ENCODE measurements at regions not wholly inside any gene's neighbourhood (a gene's known extent, or its start where the extent isn't known, plus 50 kb on each side); places are given as distances from the start of the nearest gene placed in this dataset.

- TF ChIP-seq CTCF (IDR thresholded peaks at IDR 0.05; ENCODE audit: low read depth, low read length, missing control alignments), result no peak
- no peak for DNase-seq (ENCODE audit: extremely low read depth, low read depth)
- H3K4me3 ChIP-seq (replicated peaks; ENCODE audit: low read depth, low read length), result no peak overlapping the region
These were observed 192.8 kb downstream of the SATB1 start for GRCh38 chr3:18232317-18232716.

- H3K4me3 ChIP-seq (replicated peaks; ENCODE audit: low read depth, low read length), result no peak overlapping the region
- no peak for TF ChIP-seq CTCF (IDR thresholded peaks at IDR 0.05; ENCODE audit: low read depth, low read length, missing control alignments)
- DNase-seq (ENCODE audit: extremely low read depth, low read depth), result no peak
These were observed 197.1 kb downstream of the SATB1 start for GRCh38 chr3:18228060-18228459.

- H3K4me3 ChIP-seq (replicated peaks; ENCODE audit: low read depth, low read length), result no peak overlapping the region
- DNase-seq (ENCODE audit: extremely low read depth, low read depth), result no peak
- TF ChIP-seq CTCF (IDR thresholded peaks at IDR 0.05; ENCODE audit: low read depth, low read length, missing control alignments), result no peak
These were observed 199.4 kb downstream of the SATB1 start for GRCh38 chr3:18225709-18226108.

- H3K4me3 ChIP-seq (replicated peaks; ENCODE audit: low read depth, low read length), result no peak overlapping the region
- TF ChIP-seq CTCF (IDR thresholded peaks at IDR 0.05; ENCODE audit: low read depth, low read length, missing control alignments), result no peak
- DNase-seq (ENCODE audit: extremely low read depth, low read depth), result no peak
These were observed 200.7 kb downstream of the SATB1 start for GRCh38 chr3:18224426-18224825.

- H3K4me3 ChIP-seq (replicated peaks; ENCODE audit: low read depth, low read length), result no peak overlapping the region
- TF ChIP-seq CTCF (IDR thresholded peaks at IDR 0.05; ENCODE audit: low read depth, low read length, missing control alignments), result no peak
- DNase-seq (ENCODE audit: extremely low read depth, low read depth), result no peak
These were observed 201.2 kb downstream of the SATB1 start for GRCh38 chr3:18223974-18224373.

- no peak overlapping the region for H3K4me3 ChIP-seq (replicated peaks; ENCODE audit: low read depth, low read length)
- DNase-seq (ENCODE audit: extremely low read depth, low read depth), result no peak
- TF ChIP-seq CTCF (IDR thresholded peaks at IDR 0.05; ENCODE audit: low read depth, low read length, missing control alignments), result no peak
These were observed 201.6 kb downstream of the SATB1 start for GRCh38 chr3:18223571-18223970.

- TF ChIP-seq CTCF (IDR thresholded peaks at IDR 0.05; ENCODE audit: low read depth, low read length, missing control alignments), result no peak
- H3K4me3 ChIP-seq (replicated peaks; ENCODE audit: low read depth, low read length), result no peak overlapping the region
- no peak for DNase-seq (ENCODE audit: extremely low read depth, low read depth)
These were observed 202.5 kb downstream of the SATB1 start for GRCh38 chr3:18222686-18223085.
